ENCODE measurements at regions not wholly inside any gene's neighbourhood (a gene's known extent, or its start where the extent isn't known, plus 50 kb on each side); places are given as distances from the start of the nearest gene placed in this dataset.
A peak's percentile ranks its signal among the peaks of the same experiment; 100 is the strongest.
"Not testable (repeated sequence)": the region's sequence is repeated elsewhere in the genome, so short reads cannot be mapped to it uniquely, and the experiment has no call there.

GRCh38 chr16:29269192-29269811, 137.2 kb downstream of the NPIPB11 start:
- intact Hi-C loops (cut with micrococcal nuclease); ATAC-seq: not testable (repeated sequence)

GRCh38 chr16:29268785-29269191, 137.7 kb downstream of the NPIPB11 start:
- DNase-seq = peak; percentile 65
- ATAC-seq; intact Hi-C loops (cut with micrococcal nuclease): not testable (repeated sequence)

More at GRCh38 chr16:29269192-29269811, 137.2 kb downstream of the NPIPB11 start:
- not testable (repeated sequence) for DNase-seq

- intact Hi-C loops (cut with micrococcal nuclease) = not testable (repeated sequence)
Observed at GRCh38 chr16:29268348-29268747, 138.2 kb downstream of the NPIPB11 start.

GRCh38 chr16:29267891-29268290, 138.6 kb downstream of the NPIPB11 start:
- DNase-seq = not testable (repeated sequence)

More at GRCh38 chr16:29268348-29268747, 138.2 kb downstream of the NPIPB11 start:
- DNase-seq, ATAC-seq: not testable (repeated sequence)

GRCh38 chr16:29267055-29267619, 139.4 kb downstream of the NPIPB11 start:
- DNase-seq; intact Hi-C loops (cut with micrococcal nuclease); ATAC-seq: not testable (repeated sequence)

More at GRCh38 chr16:29267891-29268290, 138.6 kb downstream of the NPIPB11 start:
- intact Hi-C loops (cut with micrococcal nuclease); ATAC-seq: not testable (repeated sequence)

- intact Hi-C loops (cut with micrococcal nuclease); DNase-seq: not testable (repeated sequence)
- ATAC-seq = peak; percentile 12
Observed at GRCh38 chr16:29266612-29267011, 139.9 kb downstream of the NPIPB11 start.

- ATAC-seq (peak; percentile 86), DNase-seq (peak; percentile 95)
- intact Hi-C loops (cut with micrococcal nuclease) = not testable (repeated sequence)
Observed at GRCh38 chr16:29265255-29265853, 141.2 kb downstream of the NPIPB11 start.

- intact Hi-C loops (cut with micrococcal nuclease); ATAC-seq; DNase-seq: not testable (repeated sequence)
Observed at GRCh38 chr16:29264080-29264837, 142.3 kb downstream of the NPIPB11 start.

- intact Hi-C loops (cut with micrococcal nuclease) = not testable (repeated sequence)
Observed at GRCh38 chr16:29262725-29263124, 143.8 kb downstream of the NPIPB11 start.

GRCh38 chr16:29261427-29262248, 144.9 kb downstream of the NPIPB11 start:
- DNase-seq = peak; percentile 56
- intact Hi-C loops (cut with micrococcal nuclease) = not testable (repeated sequence)

More at GRCh38 chr16:29262725-29263124, 143.8 kb downstream of the NPIPB11 start:
- DNase-seq, ATAC-seq: not testable (repeated sequence)

GRCh38 chr16:29260683-29261426, 145.7 kb downstream of the NPIPB11 start:
- DNase-seq; ATAC-seq; intact Hi-C loops (cut with micrococcal nuclease): not testable (repeated sequence)

More at GRCh38 chr16:29261427-29262248, 144.9 kb downstream of the NPIPB11 start:
- ATAC-seq = peak; percentile 70

GRCh38 chr16:29259635-29260457, 146.7 kb downstream of the NPIPB11 start:
- peak; percentile 39 for ATAC-seq
- intact Hi-C loops (cut with micrococcal nuclease) = not testable (repeated sequence)
- DNase-seq = peak; percentile 63

GRCh38 chr16:29258946-29259634, 147.4 kb downstream of the NPIPB11 start:
- intact Hi-C loops (cut with micrococcal nuclease); DNase-seq; ATAC-seq: not testable (repeated sequence)

GRCh38 chr16:29257419-29258336, 148.8 kb downstream of the NPIPB11 start:
- DNase-seq; intact Hi-C loops (cut with micrococcal nuclease): not testable (repeated sequence)

GRCh38 chr16:29256501-29256981, 150.0 kb downstream of the NPIPB11 start:
- intact Hi-C loops (cut with micrococcal nuclease) = no loop called here
- DNase-seq = no peak

More at GRCh38 chr16:29257419-29258336, 148.8 kb downstream of the NPIPB11 start:
- peak; percentile 23 for ATAC-seq

More at GRCh38 chr16:29256501-29256981, 150.0 kb downstream of the NPIPB11 start:
- no peak for ATAC-seq
